GM13977 (cell line): ENCODE measurements at regions not wholly inside any gene's neighbourhood (a gene's known extent, or its start where the extent isn't known, plus 50 kb on each side); places are given as distances from the start of the nearest gene placed in this dataset.

ENCODE experiments used
- DNase-seq: peaks from one replicate; pipeline ENCODE4 v3.0.0; 2012; ENCODE audit warnings: low spot score
- CTCF ChIP-seq: IDR thresholded peaks from 2 replicates; pipeline ENCODE4 v1.5.1; 2012; ENCODE audit warnings: mild to moderate bottlenecking, control low read depth; ENCODE audit not compliant: insufficient read depth; ENCODE audit errors: extremely low read depth, missing control alignments
- in situ Hi-C: fragments of 300-500 bp; cut with MboI; formaldehyde crosslinking; loops from one replicate; pipeline ENCODE4 v1.12.0; 2022; ENCODE audit warnings: low sequenced_read_pairs, low pct_unique_long_range_greater_than_20kb, mixed read lengths, inconsistent platforms; ENCODE audit not compliant: unreplicated experiment

GRCh38 chr7:46764100-46764936, 817.6 kb downstream of the TNS3 start:
- no peak for DNase-seq
- no peak for TF ChIP-seq CTCF
- in situ Hi-C loops: no loop called here

GRCh38 chr7:46763344-46763743, 818.6 kb downstream of the TNS3 start:
- no peak for TF ChIP-seq CTCF
- in situ Hi-C loops: no loop called here
- no peak for DNase-seq

- no peak for TF ChIP-seq CTCF
- DNase-seq: no peak
- in situ Hi-C loops: no loop called here
Measured at GRCh38 chr7:46759711-46760480, 822.0 kb downstream of the TNS3 start.

- in situ Hi-C loops: no loop called here
- DNase-seq: no peak
- TF ChIP-seq CTCF: no peak
Measured at GRCh38 chr7:46756996-46757395, 824.9 kb downstream of the TNS3 start.

- in situ Hi-C loops: no loop called here
- TF ChIP-seq CTCF: no peak
- no peak for DNase-seq
Measured at GRCh38 chr7:46756256-46756655, 825.7 kb downstream of the TNS3 start.

- no peak for TF ChIP-seq CTCF
- in situ Hi-C loops: no loop called here
- no peak for DNase-seq
Measured at GRCh38 chr7:46755120-46756034, 826.5 kb downstream of the TNS3 start.
